MCF 10A (cell line): ENCODE measurements at regions not wholly inside any gene's neighbourhood (a gene's known extent, or its start where the extent isn't known, plus 50 kb on each side); places are given as distances from the start of the nearest gene placed in this dataset.

Experiments
- BruUV-seq: library from RNA; stranded (reverse); fragments of 400-500 nt; replicated peaks from 2 replicates; lab custom pipeline; 2021; lab: Mats Ljungman, UMichigan
- CTCF ChIA-PET: fragments of 300-600 bp; sonication (Branson Sonifier 250); formaldehyde crosslinking; extraction: SDS; loops from one replicate; lab custom pipeline; 2021; ENCODE audit warnings: antibody characterized with exemption, inconsistent platforms; lab: Yijun Ruan, JAX
- POLR2A ChIA-PET: fragments of 300-600, 350-650 bp; sonication (Branson Sonifier 250); formaldehyde crosslinking; extraction: SDS; loops from one replicate; lab custom pipeline; 2020; ENCODE audit warnings: antibody characterized with exemption, inconsistent platforms; lab: Yijun Ruan, JAX
- DNase-seq: peaks from one replicate; pipeline ENCODE4 v3.0.0-alpha.2; 2018; ENCODE audit not compliant: unreplicated experiment
- H3K27ac Mint-ChIP-seq: one replicate; pipeline ENCODE4 v1.8.0; 2022; ENCODE audit warnings: mild to moderate bottlenecking, low read depth, mixed read lengths; ENCODE audit not compliant: unreplicated experiment
- H3K27me3 Mint-ChIP-seq: one replicate; pipeline ENCODE4 v1.8.0; 2022; ENCODE audit warnings: mixed read lengths; ENCODE audit not compliant: insufficient read depth, unreplicated experiment
- H3K36me3 Mint-ChIP-seq: one replicate; pipeline ENCODE4 v1.8.0; 2022; ENCODE audit warnings: mild to moderate bottlenecking, moderate library complexity, mixed read lengths; ENCODE audit not compliant: insufficient read depth, unreplicated experiment
- H3K4me1 Mint-ChIP-seq: one replicate; pipeline ENCODE4 v1.8.0; 2022; ENCODE audit warnings: mixed read lengths; ENCODE audit not compliant: insufficient read depth, unreplicated experiment
- H3K4me3 Mint-ChIP-seq: one replicate; pipeline ENCODE4 v1.8.0; 2022; ENCODE audit warnings: mild to moderate bottlenecking, moderate library complexity, mixed read lengths; ENCODE audit not compliant: unreplicated experiment
- H3K9me3 Mint-ChIP-seq: one replicate; pipeline ENCODE4 v1.8.0; 2022; ENCODE audit warnings: mixed read lengths; ENCODE audit not compliant: unreplicated experiment
- CTCF ChIP-seq: fragments of 200-600 bp; IDR thresholded peaks from one replicate; pipeline ENCODE4 v1.8.0; 2022; ENCODE audit warnings: antibody characterized with exemption, mild to moderate bottlenecking; ENCODE audit not compliant: unreplicated experiment
- intact Hi-C: fragments of 100-400 bp; cut with micrococcal nuclease; formaldehyde crosslinking; loops from 2 replicates; pipeline ENCODE4 v1.14.1; 2022

GRCh38 chrX:53743244-53743643 lies 56.7 kb upstream of the HUWE1 start:
- CTCF ChIA-PET, result no interaction called here
- Mint-ChIP-seq H3K27ac (no peak overlapping the region), H3K4me3 (no peak overlapping the region), H3K27me3 (peaks cover 31% of the 10 kb centered on the region), H3K9me3 (peaks cover 11% of the 10 kb centered on the region), H3K4me1 (no peaks in the 10 kb centered on the region), H3K36me3 (no peaks in the 10 kb centered on the region)
- TF ChIP-seq CTCF, result no peak
- BruUV-seq, result no TSS peak
- no peak for DNase-seq
- intact Hi-C loops, result no loop called here
- POLR2A ChIA-PET, result no interaction called here

GRCh38 chrX:53738370-53738906 lies 51.9 kb upstream of the HUWE1 start:
- ChIA-PET POLR2A (no interaction called here), CTCF (no interaction called here)
- H3K4me1 Mint-ChIP-seq, result no peaks in the 10 kb centered on the region
- H3K27ac Mint-ChIP-seq, result no peak overlapping the region
- no peak for TF ChIP-seq CTCF
- no TSS peak for BruUV-seq
- H3K9me3 Mint-ChIP-seq, result no peaks in the 10 kb centered on the region
- no peak for DNase-seq
- no peaks in the 10 kb centered on the region for H3K36me3 Mint-ChIP-seq
- H3K27me3 Mint-ChIP-seq, result peaks cover 74% of the 10 kb centered on the region
- intact Hi-C loops, result no loop called here
- no peak overlapping the region for H3K4me3 Mint-ChIP-seq
